ENCODE measurements at regions not wholly inside any gene's neighbourhood (a gene's known extent, or its start where the extent isn't known, plus 50 kb on each side); places are given as distances from the start of the nearest gene placed in this dataset.

DNA sequence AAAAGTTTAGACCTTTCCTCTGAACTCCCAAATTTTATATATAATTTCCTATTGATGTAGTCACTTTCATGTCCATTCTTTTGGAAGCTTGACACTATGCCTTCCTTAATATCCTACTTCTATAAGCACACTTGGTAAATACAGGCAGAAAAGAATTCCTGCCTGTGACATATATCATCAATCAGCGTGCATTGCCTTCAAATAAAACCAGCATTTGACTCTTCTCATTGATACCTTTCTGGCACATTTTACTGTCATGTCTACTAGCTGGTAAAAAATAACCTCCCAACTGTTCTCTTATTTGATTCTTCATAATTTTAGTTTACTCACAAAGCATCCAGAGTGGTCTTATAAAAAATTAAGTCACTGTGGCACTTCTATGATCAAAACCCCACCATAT, 693.5 kb downstream of the CBLN2 start:
- TF ChIP-seq SPI1 (IDR thresholded peaks at IDR 0.05; ENCODE audit: low read depth, low read length) (no peak), POLR2AphosphoS5 (IDR thresholded peaks at IDR 0.05; ENCODE audit: low read depth, low read length) (no peak), TAF1 (IDR thresholded peaks at IDR 0.05; ENCODE audit: low read depth, low read length) (no peak), POLR2A (IDR thresholded peaks at IDR 0.05; ENCODE audit: low read depth, low read length) (no peak), POU2F2 (IDR thresholded peaks at IDR 0.05; ENCODE audit: low read depth, low read length) (no peak), PAX5 (IDR thresholded peaks at IDR 0.05; ENCODE audit: insufficient read depth, low read length, severe bottlenecking) (no peak)
- FAIRE-seq = no peak

DNA sequence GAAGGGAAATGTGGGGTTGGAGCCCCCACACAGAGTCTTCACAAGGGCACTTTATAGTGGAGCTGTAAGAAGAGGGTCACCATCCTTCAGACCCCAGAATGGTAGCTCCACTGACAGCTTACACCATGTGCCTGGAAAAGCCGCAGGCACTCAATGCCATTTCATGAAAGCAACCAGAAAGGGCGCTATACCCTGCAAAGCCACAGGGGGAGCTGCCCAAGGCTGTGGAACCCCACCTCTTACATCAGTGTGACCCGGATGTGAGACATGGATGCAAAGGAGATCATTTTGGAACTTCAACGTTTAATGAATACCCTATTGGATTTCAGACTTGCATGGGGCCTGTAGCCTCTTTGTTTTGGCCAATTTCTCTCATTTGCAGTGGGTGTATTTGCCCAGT, 694.7 kb downstream of the CBLN2 start:
- DNase-seq (ENCODE audit: insufficient read length, low spot score) = no peak
- no peak for FAIRE-seq
- no peak for TF ChIP-seq PAX5 (IDR thresholded peaks at IDR 0.05; ENCODE audit: insufficient read depth, low read length, severe bottlenecking)
- no peak for TF ChIP-seq TAF1 (IDR thresholded peaks at IDR 0.05; ENCODE audit: low read depth, low read length)
- TF ChIP-seq POLR2A (IDR thresholded peaks at IDR 0.05; ENCODE audit: low read depth, low read length) = no peak
- TF ChIP-seq POLR2AphosphoS5 (IDR thresholded peaks at IDR 0.05; ENCODE audit: low read depth, low read length) = no peak
- no peak for TF ChIP-seq SPI1 (IDR thresholded peaks at IDR 0.05; ENCODE audit: low read depth, low read length)
- no peak for TF ChIP-seq POU2F2 (IDR thresholded peaks at IDR 0.05; ENCODE audit: low read depth, low read length)

More for the DNA sequence above, 693.5 kb downstream of the CBLN2 start:
- DNase-seq (ENCODE audit: insufficient read length, low spot score) = no peak

DNA sequence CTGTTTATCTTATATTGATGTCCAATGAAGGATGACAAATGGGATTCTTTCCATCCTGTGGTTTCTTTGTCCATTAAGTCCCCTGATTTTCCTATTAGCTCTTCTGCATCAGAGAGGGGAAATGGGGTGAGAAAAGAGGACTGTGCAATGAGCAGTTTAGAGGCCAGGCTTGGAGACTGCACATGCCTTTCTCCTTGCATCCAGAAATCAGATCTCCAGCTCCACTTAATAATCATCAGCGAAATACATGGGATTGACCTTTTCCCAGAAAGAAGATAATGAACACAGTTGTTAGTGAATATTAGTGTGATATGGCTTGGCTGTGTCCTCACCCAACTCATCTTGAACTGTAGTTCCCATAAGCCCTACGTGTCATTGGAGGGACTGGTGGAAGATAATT, 697.4 kb downstream of the CBLN2 start:
- no peak for TF ChIP-seq POU2F2 (IDR thresholded peaks at IDR 0.05; ENCODE audit: low read depth, low read length)
- TF ChIP-seq POLR2AphosphoS5 (IDR thresholded peaks at IDR 0.05; ENCODE audit: low read depth, low read length) = no peak
- TF ChIP-seq PAX5 (IDR thresholded peaks at IDR 0.05; ENCODE audit: insufficient read depth, low read length, severe bottlenecking) = no peak
- TF ChIP-seq TAF1 (IDR thresholded peaks at IDR 0.05; ENCODE audit: low read depth, low read length) = no peak
- no peak for TF ChIP-seq SPI1 (IDR thresholded peaks at IDR 0.05; ENCODE audit: low read depth, low read length)
- TF ChIP-seq POLR2A (IDR thresholded peaks at IDR 0.05; ENCODE audit: low read depth, low read length) = no peak
- DNase-seq (ENCODE audit: insufficient read length, low spot score) (no peak), FAIRE-seq (no peak)

GRCh38 chr18:71844814-71845213, 699.3 kb downstream of the CBLN2 start:
- DNase-seq (ENCODE audit: insufficient read length, low spot score) = no peak
- no peak for FAIRE-seq
- TF ChIP-seq TAF1 (IDR thresholded peaks at IDR 0.05; ENCODE audit: low read depth, low read length) (no peak), SPI1 (IDR thresholded peaks at IDR 0.05; ENCODE audit: low read depth, low read length) (no peak), POU2F2 (IDR thresholded peaks at IDR 0.05; ENCODE audit: low read depth, low read length) (no peak), PAX5 (IDR thresholded peaks at IDR 0.05; ENCODE audit: insufficient read depth, low read length, severe bottlenecking) (no peak), POLR2A (IDR thresholded peaks at IDR 0.05; ENCODE audit: low read depth, low read length) (no peak), POLR2AphosphoS5 (IDR thresholded peaks at IDR 0.05; ENCODE audit: low read depth, low read length) (no peak)

DNA sequence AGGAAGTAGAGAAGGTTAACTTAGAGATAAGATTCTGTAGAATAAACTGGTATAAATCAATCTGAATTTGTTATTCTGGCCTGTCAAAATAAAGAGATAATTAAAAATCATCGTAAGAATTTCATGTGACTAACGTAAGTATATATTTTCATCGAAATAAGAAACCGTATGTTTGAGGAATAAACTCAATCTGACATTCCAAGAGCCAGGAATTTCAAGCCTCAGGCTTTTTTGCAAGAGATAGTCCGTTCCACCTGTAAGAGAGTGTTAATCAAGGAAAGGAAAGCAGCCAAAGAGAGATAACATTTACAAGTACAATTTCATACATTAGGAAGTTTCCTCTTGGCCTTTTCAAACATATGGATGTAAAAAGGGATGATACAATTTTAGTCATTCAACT, 701.5 kb downstream of the CBLN2 start:
- no peak for TF ChIP-seq PAX5 (IDR thresholded peaks at IDR 0.05; ENCODE audit: insufficient read depth, low read length, severe bottlenecking)
- TF ChIP-seq POU2F2 (IDR thresholded peaks at IDR 0.05; ENCODE audit: low read depth, low read length) = no peak
- TF ChIP-seq SPI1 (IDR thresholded peaks at IDR 0.05; ENCODE audit: low read depth, low read length) = no peak
- no peak for TF ChIP-seq TAF1 (IDR thresholded peaks at IDR 0.05; ENCODE audit: low read depth, low read length)
- no peak for TF ChIP-seq POLR2A (IDR thresholded peaks at IDR 0.05; ENCODE audit: low read depth, low read length)
- TF ChIP-seq POLR2AphosphoS5 (IDR thresholded peaks at IDR 0.05; ENCODE audit: low read depth, low read length) = no peak
- no peak for FAIRE-seq
- no peak for DNase-seq (ENCODE audit: insufficient read length, low spot score)

DNA sequence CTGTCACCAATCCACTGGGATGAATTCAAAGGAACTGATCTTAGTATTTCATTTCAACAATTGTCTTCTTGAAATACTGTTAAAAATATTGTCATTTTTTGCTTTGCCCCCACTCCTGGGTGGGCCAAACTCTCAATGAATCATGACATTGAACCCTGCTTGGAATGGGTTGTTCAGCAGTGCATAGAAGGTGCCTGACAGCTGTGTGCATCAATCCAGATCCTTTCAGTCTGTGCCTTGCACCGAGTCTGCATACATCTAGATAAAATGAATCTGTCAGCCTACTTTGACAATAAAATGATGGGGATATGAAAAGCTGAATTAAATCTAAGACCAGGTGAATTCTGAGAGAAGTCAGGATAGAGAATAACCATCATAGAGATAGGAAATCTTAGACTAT, 706.6 kb downstream of the CBLN2 start:
- FAIRE-seq (no peak), DNase-seq (ENCODE audit: insufficient read length, low spot score) (no peak)
- no peak for TF ChIP-seq SPI1 (IDR thresholded peaks at IDR 0.05; ENCODE audit: low read depth, low read length)
- TF ChIP-seq PAX5 (IDR thresholded peaks at IDR 0.05; ENCODE audit: insufficient read depth, low read length, severe bottlenecking) = no peak
- no peak for TF ChIP-seq TAF1 (IDR thresholded peaks at IDR 0.05; ENCODE audit: low read depth, low read length)
- no peak for TF ChIP-seq POLR2AphosphoS5 (IDR thresholded peaks at IDR 0.05; ENCODE audit: low read depth, low read length)
- TF ChIP-seq POLR2A (IDR thresholded peaks at IDR 0.05; ENCODE audit: low read depth, low read length) = no peak
- no peak for TF ChIP-seq POU2F2 (IDR thresholded peaks at IDR 0.05; ENCODE audit: low read depth, low read length)

DNA sequence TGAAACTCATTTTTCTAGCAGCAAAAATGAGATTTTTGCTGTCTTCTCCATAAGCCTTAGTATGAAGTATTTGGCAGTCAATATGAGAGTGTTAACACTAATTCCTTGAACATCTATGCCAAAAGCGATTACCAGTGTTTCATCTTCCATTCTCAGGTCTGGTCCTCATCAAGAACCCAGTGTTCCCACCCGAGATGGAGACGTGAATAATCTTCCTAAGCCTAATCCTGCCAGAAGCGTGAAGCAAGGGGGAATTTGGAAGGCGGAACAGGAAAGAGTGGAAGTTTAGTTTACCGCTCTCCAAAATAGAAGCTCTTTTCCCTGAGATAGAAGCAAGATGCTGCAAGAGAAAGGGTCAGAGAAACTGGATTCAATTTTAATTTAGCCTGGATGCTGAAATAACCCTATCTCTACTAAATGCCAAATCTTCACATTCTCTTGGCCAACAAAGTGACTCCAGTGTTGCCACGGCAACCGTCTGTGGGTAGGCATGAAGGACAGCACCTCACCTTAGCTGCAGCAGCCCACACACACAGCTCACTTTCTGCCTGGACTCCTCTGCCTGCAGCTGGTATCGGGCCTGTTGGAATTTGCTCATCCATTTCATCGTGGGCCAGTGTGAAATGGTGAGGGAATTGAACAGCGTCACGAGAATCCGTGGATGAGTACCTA, 711.1 kb downstream of the CBLN2 start:
- TF ChIP-seq POLR2A (IDR thresholded peaks at IDR 0.05; ENCODE audit: low read depth, low read length) = no peak
- TF ChIP-seq POU2F2 (IDR thresholded peaks at IDR 0.05; ENCODE audit: low read depth, low read length) = no peak
- no peak for TF ChIP-seq TAF1 (IDR thresholded peaks at IDR 0.05; ENCODE audit: low read depth, low read length)
- no peak for TF ChIP-seq POLR2AphosphoS5 (IDR thresholded peaks at IDR 0.05; ENCODE audit: low read depth, low read length)
- TF ChIP-seq PAX5 (IDR thresholded peaks at IDR 0.05; ENCODE audit: insufficient read depth, low read length, severe bottlenecking) = no peak
- no peak for TF ChIP-seq SPI1 (IDR thresholded peaks at IDR 0.05; ENCODE audit: low read depth, low read length)
- DNase-seq (ENCODE audit: insufficient read length, low spot score) (no peak), FAIRE-seq (no peak)

- TF ChIP-seq TAF1 (IDR thresholded peaks at IDR 0.05; ENCODE audit: low read depth, low read length) (no peak), SPI1 (IDR thresholded peaks at IDR 0.05; ENCODE audit: low read depth, low read length) (no peak), POLR2A (IDR thresholded peaks at IDR 0.05; ENCODE audit: low read depth, low read length) (no peak), POLR2AphosphoS5 (IDR thresholded peaks at IDR 0.05; ENCODE audit: low read depth, low read length) (no peak), PAX5 (IDR thresholded peaks at IDR 0.05; ENCODE audit: insufficient read depth, low read length, severe bottlenecking) (no peak)
- DNase-seq (ENCODE audit: insufficient read length, low spot score) (no peak), FAIRE-seq (no peak)
Observed at GRCh38 chr18:71831039-71831438, 713.1 kb downstream of the CBLN2 start.

GRCh38 chr18:71827301-71827700, 716.8 kb downstream of the CBLN2 start:
- no peak for FAIRE-seq

More at GRCh38 chr18:71827301-71827700, 716.8 kb downstream of the CBLN2 start:
- DNase-seq (ENCODE audit: insufficient read length, low spot score) = no peak
- no peak for TF ChIP-seq POLR2A (IDR thresholded peaks at IDR 0.05; ENCODE audit: low read depth, low read length)
- TF ChIP-seq TAF1 (IDR thresholded peaks at IDR 0.05; ENCODE audit: low read depth, low read length) = no peak
- TF ChIP-seq PAX5 (IDR thresholded peaks at IDR 0.05; ENCODE audit: insufficient read depth, low read length, severe bottlenecking) = no peak
- no peak for TF ChIP-seq POU2F2 (IDR thresholded peaks at IDR 0.05; ENCODE audit: low read depth, low read length)
- TF ChIP-seq SPI1 (IDR thresholded peaks at IDR 0.05; ENCODE audit: low read depth, low read length) = no peak
- TF ChIP-seq POLR2AphosphoS5 (IDR thresholded peaks at IDR 0.05; ENCODE audit: low read depth, low read length) = no peak

Data from GM12891 (cell line).